ENCODE measurements at regions not wholly inside any gene's neighbourhood (a gene's known extent, or its start where the extent isn't known, plus 50 kb on each side); places are given as distances from the start of the nearest gene placed in this dataset.

GRCh38 chr22:46031965-46032851 is 55.2 kb upstream of the WNT7B start:
- no peak overlapping the region for H3K56ac ChIP-seq (ENCODE audit: extremely low read depth, insufficient read depth, low read length)
- H3K4me1 ChIP-seq (ENCODE audit: control insufficient read depth, insufficient read depth, low read length) = peaks cover 7% of the 10 kb centered on the region
- ChIA-PET POLR2A (ENCODE audit: unreplicated experiment) (no interaction called here), CTCF (no interaction called here)
- DNase-seq = no peak
- TF ChIP-seq CHD1 (IDR thresholded peaks at IDR 0.05; ENCODE audit: low read depth, low read length) (no peak), CTCF (conservative IDR thresholded peaks at IDR 0.05; ENCODE audit: low read depth, low read length) (no peak), RFX5 (IDR thresholded peaks at IDR 0.05; ENCODE audit: low read depth, low read length) (no peak), MAFK (IDR thresholded peaks at IDR 0.05; ENCODE audit: low read depth, low read length) (no peak), SMC3 (IDR thresholded peaks at IDR 0.05; ENCODE audit: low read depth, low read length) (no peak), MAZ (IDR thresholded peaks at IDR 0.05; ENCODE audit: borderline replicate concordance, low read depth, low read length) (no peak), BHLHE40 (IDR thresholded peaks at IDR 0.05; ENCODE audit: low read depth, low read length) (no peak)
- TF ChIP-seq, protein P1, sequence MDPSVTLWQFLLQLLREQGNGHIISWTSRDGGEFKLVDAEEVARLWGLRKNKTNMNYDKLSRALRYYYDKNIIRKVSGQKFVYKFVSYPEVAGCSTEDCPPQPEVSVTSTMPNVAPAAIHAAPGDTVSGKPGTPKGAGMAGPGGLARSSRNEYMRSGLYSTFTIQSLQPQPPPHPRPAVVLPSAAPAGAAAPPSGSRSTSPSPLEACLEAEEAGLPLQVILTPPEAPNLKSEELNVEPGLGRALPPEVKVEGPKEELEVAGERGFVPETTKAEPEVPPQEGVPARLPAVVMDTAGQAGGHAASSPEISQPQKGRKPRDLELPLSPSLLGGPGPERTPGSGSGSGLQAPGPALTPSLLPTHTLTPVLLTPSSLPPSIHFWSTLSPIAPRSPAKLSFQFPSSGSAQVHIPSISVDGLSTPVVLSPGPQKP (IDR thresholded peaks at IDR 0.05; ENCODE audit: borderline replicate concordance, low read depth, low read length) = no peak
- no peak overlapping the region for H3K9ac ChIP-seq (ENCODE audit: low read depth, low read length)
- H4K20me1 ChIP-seq (ENCODE audit: insufficient read depth, low read length) = no peaks in the 10 kb centered on the region
- intact Hi-C loops (cut with micrococcal nuclease) (no loop called here), in situ Hi-C loops (cut with MboI; ENCODE audit: low sequenced_read_pairs) (no loop called here), dilution Hi-C loops (cut with HindIII; ENCODE audit: low sequenced_read_pairs, unreplicated experiment) (no loop called here)
- H3K9me3 ChIP-seq (ENCODE audit: control insufficient read depth, insufficient read depth, low read length) = no peaks in the 10 kb centered on the region
- peaks cover 9% of the 10 kb centered on the region; the same call in 1 of the 2 replicates for H3K27me3 ChIP-seq (ENCODE audit: control insufficient read depth, insufficient read depth, low read length)
- H2BK20ac ChIP-seq (ENCODE audit: low read depth, low read length) = no peak overlapping the region
- H2BK5ac ChIP-seq (ENCODE audit: low read depth, low read length, poor library complexity, severe bottlenecking) = no peak overlapping the region
- no peak overlapping the region for H3K23ac ChIP-seq (ENCODE audit: low read depth, low read length)
- H3K36me3 ChIP-seq (ENCODE audit: control insufficient read depth, insufficient read depth, low read length) = no peaks in the 10 kb centered on the region
- H4K91ac ChIP-seq (ENCODE audit: insufficient read depth, low read depth, low read length) = no peak overlapping the region
- no peak overlapping the region for H2BK15ac ChIP-seq (ENCODE audit: low read depth, low read length)
- WGBS, 2 experiments (ENCODE audit: extremely low coverage in 2 of 2, insufficient read length in 1 of 2) = 49% methylated on average over 2 of the region's 13 CpGs; no CpG with 5 or more reads in 1 of the 2 experiments
- H4K5ac ChIP-seq (ENCODE audit: low read depth, low read length) = no peak overlapping the region
- H3K4me2 ChIP-seq (ENCODE audit: low read depth, low read length) = no peak overlapping the region
- peak overlapping the region; percentile 13 for H2AFZ ChIP-seq (replicated peaks; ENCODE audit: low read length, poor library complexity)
- no peak overlapping the region for H4K8ac ChIP-seq (ENCODE audit: low read depth in 2 of 2, low read length in 2 of 2)
- peaks cover 4 to 12% of the 10 kb centered on the region in 2 experiments; a peak in 3 of 4 replicates for H3K79me1 ChIP-seq (ENCODE audit: low read depth in 1 of 2, low read length in 2 of 2)
- no peak overlapping the region for H3K4me3 ChIP-seq (ENCODE audit: insufficient read depth, low read depth, low read length)
- H2BK120ac ChIP-seq (ENCODE audit: low read depth, low read length) = no peak overlapping the region
- H3K18ac ChIP-seq (ENCODE audit: low read depth, low read length) = no peak overlapping the region
- no peak overlapping the region for H3K14ac ChIP-seq (replicated peaks; ENCODE audit: low read depth, low read length)
- no peak overlapping the region for H3K27ac ChIP-seq (ENCODE audit: insufficient read depth, low read length)
- no peak overlapping the region for H2AK5ac ChIP-seq (ENCODE audit: low read depth, low read length)
- no peak overlapping the region for H3K4ac ChIP-seq (ENCODE audit: low read depth, low read length)
- H2AK9ac ChIP-seq (replicated peaks; ENCODE audit: low read depth, low read length, poor library complexity) = no peak overlapping the region
- no TSS peak for BruUV-seq (replicated peaks)
- peaks cover 7% of the 10 kb centered on the region for H3K9me1 ChIP-seq (ENCODE audit: insufficient read depth, low read length)
- ATAC-seq (ENCODE audit: low read depth) = no peak

All from IMR-90 (cell line).